ENCODE measurements at regions not wholly inside any gene's neighbourhood (a gene's known extent, or its start where the extent isn't known, plus 50 kb on each side); places are given as distances from the start of the nearest gene placed in this dataset.
"Not testable (repeated sequence)": the region's sequence is repeated elsewhere in the genome, so short reads cannot be mapped to it uniquely, and the experiment has no call there.

DNA sequence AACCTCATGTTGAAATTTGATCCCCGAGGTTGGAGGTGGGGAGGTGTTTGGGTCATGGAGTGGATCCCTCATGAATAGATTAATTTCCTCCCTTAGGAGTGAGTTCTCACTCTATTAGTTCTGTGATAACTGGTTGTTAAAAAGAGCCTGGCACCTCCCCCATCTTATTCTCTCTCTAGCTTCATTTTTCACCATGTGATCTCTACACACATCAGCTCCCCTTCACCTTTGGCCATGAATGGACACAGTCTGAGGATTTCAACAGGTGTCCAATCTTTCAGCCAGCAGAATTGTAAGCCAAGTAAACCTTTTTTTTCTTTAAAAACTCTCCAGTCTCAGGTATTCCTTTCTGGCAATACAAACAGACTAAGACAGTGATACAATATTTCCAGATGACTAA is 602.0 kb upstream of the FAM98A start:
- DNase-seq (ENCODE audit: low spot score), result no peak

DNA sequence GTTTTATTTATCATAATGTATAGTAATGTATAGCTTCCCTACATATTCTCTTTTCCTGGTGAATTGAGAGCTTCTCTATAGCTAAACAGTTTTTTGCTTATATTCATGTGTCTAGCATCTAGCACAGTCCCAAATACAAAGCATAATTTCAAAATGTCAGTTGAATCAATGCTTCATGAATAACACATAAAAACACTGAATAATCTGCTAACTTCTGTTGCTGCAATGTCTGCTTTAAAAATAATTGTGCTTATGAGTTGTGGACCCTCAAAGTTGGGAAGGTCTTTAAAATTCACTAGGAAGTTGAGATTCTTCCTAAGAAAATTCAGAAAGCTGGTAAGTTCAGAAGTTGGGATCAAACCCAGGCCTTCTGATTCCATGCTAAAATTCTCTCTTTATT is 600.9 kb upstream of the FAM98A start:
- DNase-seq (ENCODE audit: low spot score), result no peak

DNA sequence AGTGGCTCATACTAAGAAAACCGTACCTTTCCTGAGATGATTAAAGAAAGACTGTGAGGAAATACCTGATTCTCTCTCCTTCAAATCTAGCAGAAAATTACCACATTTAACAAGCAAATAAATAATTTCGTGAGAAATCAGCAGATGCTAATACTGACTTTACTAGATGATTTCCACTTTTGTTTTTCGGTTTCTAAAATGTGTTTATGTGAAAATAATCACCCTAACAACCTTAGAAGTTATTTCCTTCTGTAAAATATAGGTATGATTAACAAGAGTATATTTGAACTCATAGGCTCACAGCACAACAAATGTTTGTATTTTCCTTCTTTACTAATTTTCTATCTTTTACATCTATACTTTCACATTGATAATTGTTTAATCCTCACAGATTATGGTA is 594.1 kb upstream of the FAM98A start:
- DNase-seq (ENCODE audit: low spot score), result no peak

DNA sequence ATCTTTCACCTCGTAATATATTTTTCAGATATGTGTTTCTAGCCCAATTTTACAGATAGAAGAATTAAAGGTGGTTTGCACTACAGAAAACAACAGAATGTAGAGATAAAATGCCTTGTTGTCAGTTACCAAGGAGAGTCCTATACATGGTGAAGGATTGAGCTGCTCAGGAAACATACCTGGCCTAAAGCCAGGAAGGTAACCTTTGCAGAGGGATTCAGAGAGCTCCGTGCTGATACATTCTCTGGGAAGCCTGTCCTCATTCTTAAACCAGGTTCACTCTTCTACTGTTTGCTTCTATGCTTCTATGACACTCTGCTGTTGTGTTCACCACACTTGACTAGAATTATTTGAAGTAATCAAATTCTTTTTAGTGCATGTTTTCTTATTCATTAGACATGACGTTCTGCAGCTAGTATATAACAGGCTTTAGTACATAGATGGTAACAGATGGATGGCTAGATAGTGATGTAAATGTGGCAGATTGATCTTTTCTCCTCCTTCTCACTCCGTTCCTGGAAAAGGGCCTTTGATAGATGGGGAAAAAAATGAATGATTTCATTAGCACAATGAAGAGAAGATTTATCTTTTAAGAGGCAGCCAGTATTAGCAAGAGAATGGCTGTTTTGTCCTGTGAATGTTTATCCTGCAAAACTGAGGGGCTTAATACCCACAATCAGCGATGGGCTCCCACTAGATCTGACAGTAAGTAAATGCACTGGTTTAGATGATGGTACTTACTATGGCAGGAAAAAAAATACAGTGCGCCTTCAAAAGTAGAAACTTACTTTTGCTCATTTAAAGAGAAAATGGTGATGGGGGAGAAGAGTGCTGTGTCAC is 589.6 kb upstream of the FAM98A start:
- no peak for DNase-seq (ENCODE audit: low spot score)

DNA sequence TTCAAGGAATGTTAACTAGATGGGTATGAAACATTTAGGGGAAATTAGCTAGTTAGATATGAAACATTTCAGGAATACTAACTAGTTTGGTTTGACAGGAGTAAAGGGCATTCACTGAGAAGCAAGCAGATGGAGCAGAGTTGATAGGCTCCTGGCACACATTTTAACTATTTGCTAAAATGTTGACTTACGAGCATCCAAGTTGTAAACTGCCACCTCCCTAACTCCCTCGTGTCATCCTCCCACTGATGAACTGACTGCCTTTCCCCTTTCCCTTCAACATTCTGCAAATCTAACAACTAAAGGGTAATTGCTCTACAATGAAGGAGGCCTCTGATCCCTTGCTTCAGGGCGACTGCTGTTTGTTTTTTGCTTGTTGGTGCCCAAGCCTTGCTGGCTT is 580.4 kb upstream of the FAM98A start:
- DNase-seq (ENCODE audit: low spot score), result no peak

DNA sequence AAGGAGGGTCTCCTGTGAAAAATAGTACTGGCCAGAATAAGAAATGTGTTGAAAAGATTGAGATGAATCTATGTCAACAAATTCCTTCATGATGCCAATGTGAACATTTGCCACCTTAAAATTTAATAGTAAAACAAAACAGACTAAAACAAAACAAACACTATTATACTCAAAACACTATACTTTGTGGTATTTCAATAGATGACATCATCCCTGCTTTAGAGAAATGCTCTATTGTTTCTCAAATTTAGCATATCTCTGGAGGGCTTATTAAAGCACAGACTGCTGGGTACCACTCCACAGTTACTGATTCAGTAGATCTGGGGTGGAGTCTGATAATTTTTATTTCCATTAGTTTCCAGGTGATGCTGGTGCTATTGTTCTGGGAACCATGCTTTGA is 579.4 kb upstream of the FAM98A start:
- DNase-seq (ENCODE audit: low spot score), result no peak

DNA sequence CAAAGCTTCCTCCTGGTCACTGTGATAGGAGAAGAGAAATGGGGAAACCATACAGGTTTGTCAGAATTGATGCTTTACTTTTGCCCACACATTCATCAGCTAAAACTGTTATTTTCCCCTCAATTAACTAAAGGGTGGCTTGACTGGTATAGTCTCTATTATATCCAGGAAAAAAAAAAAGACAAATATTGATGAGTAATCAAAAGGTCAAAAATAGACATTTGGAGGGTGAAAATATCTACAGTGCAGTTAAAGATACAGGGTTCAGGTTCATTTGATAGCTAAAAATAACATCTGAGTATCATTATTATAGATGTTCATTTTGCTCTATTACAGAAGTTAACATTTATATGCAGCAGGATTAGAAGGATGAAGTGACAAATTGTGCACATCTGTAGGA is 577.6 kb upstream of the FAM98A start:
- no peak for DNase-seq (ENCODE audit: low spot score)

DNA sequence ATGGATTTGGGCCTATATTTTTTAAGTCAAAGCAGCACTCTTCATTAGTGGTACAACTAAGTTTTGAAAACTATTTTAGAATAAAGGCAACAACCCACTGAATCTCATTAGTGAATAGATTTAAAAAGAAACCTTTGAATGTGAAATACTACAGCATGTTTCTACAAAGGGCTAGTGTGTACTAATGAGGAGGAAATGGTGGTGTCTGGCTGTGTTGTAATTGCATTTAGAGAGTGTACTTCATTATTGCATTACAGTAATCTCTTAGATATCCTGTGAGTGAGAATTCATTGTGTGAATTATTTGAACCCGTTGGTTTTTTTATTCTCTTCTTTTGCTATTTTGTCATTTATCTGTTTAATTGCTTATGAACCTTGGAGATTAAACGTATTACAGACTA is 575.4 kb upstream of the FAM98A start:
- no peak for DNase-seq (ENCODE audit: low spot score)

DNA sequence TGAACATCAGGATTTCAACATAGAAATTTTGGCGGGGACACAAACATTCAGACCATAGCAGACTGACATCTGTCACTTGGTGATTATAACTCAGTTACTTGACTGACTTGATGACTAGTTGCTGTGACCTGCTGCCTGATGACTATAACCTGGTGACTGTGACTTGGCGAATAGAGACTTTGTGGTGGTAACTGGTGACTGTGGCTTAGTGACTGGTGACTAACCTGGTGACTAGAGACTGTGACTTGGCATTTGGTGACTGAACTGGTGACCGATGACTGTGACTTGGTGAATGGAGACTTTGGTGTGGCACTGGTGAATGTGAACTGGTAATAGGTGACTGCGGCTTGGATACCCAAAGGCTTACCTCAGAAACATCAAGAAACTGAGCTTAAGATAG is 563.1 kb upstream of the FAM98A start:
- DNase-seq (ENCODE audit: low spot score), result no peak

DNA sequence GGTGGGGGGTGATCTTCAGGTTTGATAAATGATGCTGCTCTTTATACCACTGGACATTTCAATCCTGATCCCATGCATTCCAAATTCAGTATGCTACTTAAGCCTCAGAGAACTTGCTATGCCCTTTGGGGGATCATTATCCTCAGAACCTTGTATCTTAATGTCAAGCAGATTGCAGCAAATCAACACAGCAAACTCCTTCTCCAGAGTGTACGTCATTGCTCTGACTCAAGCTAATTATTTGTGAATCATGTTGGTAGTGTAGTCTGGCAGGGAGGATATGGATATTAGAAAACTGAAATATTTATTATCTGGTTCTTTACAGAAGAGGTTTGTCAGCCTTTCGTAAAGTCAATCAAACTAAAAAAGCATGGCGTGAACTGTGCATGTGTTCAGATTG is 562.5 kb upstream of the FAM98A start:
- DNase-seq (ENCODE audit: low spot score), result no peak

DNA sequence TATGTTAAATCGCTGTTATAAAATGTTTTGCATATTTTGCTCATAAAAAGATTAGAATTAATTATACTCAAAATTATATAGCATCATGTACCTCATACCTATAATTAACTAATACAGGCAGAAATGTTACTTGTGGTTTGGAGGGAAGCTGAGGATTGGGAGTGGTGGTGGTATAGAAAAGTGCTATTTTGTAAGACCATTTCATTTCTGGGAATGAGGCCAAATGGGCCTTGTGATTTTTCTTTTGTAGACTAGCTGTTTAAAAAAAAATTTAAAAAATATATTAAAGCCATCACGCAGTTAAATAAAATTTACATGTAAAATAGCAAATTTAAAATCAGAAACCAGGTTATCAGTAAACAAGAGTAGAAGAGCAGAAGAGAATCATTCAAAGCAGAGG is 560.8 kb upstream of the FAM98A start:
- no peak for DNase-seq (ENCODE audit: low spot score)

DNA sequence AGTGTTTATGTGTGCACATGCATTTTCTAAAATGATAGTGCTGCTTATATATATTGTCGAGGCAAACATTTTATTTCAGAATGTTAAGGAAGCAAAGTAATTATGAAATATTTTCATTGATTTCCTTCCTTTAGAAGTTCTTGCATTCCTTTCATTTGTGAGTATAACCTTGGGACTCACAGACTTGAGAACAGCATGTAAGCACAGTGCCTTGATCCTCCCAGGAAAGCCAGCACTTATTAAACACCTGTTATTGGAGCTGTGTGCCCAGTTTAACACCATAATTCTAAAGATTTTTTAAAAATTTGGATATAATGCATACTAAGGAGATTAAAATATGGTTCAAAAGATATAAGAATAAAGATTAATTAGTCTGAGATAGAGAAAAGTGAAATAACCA is 554.4 kb upstream of the FAM98A start:
- no peak for DNase-seq (ENCODE audit: low spot score)

DNA sequence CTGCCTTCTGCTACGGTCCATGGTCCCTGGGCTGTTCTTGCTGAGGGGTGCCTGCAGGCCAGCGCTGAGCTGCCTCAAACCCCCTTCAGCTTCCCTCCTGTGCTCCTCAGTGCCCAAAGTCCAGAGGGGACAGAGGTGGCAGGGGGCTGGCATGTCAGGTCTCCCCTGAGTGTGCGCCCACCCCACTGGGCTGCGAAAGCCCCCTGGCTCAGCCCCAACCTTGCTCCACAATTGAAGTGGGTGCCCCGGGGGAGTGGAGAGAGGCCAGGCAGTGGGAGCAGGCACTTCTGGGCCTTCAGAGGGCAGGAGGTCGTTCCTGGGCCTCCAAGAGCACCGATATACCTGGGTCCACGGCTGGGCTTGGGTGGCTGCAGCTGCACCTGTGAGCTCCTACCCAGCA is 548.7 kb upstream of the FAM98A start:
- DNase-seq (ENCODE audit: low spot score), result no peak

DNA sequence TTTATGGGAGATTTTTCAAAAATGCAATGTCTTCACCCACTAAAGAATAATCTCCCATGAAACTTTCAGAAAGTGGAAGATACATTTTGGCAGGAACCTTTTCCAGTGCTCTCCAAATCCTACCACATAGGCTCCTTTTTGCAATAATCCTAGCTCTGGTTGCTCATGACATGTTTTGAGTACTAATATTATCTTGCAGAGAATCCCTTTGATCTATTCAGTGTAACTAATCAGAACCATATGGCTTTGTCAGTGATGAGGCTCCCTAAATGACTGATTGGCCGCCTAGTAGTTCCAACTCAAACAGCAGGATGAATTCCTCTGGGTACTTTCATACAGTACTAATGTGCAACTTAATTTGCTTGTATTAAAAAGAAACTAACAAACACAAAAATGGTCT is 544.0 kb upstream of the FAM98A start:
- no peak for DNase-seq (ENCODE audit: low spot score)

DNA sequence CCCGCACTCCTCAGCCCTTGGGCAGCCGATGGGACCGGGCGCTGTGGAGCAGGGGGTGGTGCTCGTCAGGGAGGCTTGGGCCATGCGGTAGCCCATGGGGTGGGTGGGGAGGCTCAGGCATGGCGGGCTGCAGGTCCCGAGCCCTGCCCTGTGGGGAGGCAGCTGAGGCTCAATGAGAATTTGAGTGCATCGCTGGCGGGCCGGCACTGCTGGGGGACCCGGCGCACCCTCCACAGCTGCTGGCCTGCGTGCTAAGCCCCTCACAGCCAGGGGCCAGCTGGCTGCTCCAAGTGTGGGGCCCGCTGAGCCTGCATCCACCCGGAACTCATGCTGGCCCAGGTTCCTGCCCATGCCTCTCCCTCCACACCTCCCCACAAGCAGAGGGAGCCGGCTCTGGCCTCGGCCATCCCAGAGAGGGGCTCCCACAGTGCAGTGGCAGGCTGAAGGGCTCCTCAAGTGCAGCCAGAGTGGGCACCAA is 543.5 kb upstream of the FAM98A start:
- DNase-seq (ENCODE audit: low spot score), result not testable (repeated sequence)

DNA sequence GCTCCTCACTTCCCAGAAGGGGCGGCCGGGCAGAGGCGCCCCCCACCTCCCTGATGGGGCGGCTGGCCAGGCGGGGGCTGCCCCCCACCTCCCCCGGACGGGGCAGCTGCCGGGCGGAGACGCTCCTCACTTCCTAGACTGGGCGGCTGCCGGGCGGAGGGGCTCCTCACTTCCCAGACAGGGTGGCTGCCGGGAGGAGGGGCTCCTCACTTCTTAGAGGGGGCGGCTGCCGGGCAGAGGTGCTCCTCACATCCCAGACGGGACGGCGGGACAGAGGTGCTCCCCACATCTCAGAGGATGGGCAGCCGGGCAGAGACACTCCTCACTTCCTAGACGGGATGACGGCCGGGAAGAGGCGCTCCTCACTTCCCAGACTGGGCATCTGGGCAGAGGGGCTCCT is 534.0 kb upstream of the FAM98A start:
- DNase-seq (ENCODE audit: low spot score), result not testable (repeated sequence)

DNA sequence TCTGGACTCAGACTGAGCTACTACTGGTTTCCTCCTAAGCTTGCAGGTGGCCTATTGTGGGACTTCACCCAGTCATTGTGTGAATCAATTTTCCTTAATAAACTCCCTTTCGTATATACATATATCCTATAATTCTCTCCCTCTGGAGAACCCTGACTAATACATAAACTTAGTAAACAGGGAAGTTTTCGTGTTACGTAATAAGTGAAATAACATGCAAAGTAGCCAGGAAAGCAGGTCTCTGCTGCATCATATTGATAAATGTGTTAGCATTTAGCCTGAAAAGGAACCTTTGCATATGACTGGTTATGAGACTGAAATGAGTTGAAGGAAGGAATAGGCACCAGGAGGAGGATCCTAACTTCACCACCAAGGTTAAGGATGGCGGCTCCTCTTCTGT is 527.2 kb upstream of the FAM98A start:
- DNase-seq (ENCODE audit: low spot score), result no peak

DNA sequence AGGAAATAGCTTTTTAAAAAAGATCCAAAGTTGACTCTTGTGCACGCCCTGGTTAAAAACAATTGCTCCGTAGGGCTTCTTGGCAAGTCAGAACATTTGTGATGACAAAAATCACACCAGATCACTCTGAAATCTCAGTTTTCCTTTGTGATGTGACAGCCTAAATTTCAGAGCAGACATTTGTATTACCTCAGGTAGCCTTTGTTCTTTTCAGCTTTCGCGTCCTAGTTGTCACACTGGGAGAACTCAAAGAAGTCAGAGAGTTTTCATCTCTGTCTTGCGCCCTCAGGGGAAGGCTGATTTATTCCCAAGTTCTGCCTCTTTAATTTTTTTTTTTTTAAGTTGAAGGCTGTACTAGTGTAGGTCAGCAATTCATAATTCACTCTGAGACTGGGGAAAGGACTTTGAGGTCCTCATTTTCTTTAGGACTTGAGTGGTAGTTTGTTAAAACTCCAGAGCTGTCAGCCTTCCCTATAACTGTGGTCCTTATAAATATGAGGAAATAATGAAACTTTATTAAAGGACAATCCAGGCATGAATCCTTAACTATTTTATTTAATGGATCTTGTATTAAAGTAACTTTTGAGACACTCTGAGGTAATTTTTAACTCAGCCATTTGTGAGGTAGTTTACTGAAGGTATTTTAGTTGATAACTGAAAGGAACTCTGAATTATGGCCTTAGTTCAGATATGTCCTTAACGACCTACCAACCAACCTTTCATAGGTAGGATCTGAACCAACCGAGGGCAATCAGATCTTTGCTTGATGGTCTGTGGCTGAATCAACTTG is 525.1 kb upstream of the FAM98A start:
- DNase-seq (ENCODE audit: low spot score), result no peak

DNA sequence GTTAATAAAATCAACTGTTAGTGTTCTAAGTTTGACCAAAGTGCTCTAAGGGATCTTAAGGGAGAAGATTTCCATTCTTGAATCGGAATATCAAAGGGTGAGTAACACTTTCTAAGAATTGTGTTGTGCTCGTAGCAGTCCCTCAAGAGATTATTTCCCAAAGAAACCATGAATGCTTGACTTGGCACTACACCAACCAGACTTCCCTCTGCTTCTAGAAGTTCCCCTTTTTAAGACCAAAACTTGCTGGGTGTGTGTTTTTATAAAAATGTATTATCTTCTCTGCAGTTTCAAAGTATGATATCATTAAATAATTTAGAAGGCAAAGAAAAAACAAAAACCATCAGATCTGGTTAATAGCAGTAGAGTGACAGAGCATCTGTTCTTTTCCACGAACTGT is 522.0 kb upstream of the FAM98A start:
- DNase-seq (ENCODE audit: low spot score), result no peak

DNA sequence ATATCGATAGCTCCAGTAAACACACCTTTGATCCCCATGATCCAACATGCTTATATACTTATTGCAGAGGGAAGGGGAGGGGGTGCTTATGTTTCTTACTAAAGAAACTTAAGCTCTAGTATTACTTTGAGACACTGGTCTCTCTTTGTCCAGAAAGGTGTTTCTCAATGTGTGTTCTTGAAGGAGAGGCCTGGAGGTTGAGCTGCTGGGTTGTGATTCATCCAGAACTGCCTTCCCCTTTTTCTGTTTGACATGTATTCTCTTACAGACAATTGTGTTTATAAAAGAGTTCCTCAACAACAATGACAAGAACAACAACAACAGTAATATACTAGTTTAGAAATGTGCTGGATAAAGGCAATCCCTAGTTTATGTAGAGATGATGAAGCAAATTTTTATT is 516.0 kb upstream of the FAM98A start:
- no peak for DNase-seq (ENCODE audit: low spot score)

DNA sequence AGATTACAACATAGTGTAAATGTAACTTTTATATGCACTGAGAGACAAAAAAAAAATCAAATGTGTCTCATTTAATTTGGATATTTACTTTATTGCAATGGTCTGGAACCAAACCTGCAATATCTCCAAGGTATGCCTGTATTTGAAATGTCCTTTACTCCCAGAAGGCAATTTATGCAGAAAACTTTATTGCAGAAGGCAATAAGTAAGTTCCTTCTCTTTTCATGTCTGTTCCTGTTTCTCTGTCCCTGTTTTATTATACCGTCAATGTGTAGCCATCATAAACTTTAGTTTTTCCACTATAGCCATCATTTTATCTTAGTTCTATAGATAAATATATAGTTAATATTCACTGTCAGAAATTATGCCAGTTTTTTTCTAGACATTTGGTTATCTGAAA is 513.1 kb upstream of the FAM98A start:
- DNase-seq (ENCODE audit: low spot score), result no peak

DNA sequence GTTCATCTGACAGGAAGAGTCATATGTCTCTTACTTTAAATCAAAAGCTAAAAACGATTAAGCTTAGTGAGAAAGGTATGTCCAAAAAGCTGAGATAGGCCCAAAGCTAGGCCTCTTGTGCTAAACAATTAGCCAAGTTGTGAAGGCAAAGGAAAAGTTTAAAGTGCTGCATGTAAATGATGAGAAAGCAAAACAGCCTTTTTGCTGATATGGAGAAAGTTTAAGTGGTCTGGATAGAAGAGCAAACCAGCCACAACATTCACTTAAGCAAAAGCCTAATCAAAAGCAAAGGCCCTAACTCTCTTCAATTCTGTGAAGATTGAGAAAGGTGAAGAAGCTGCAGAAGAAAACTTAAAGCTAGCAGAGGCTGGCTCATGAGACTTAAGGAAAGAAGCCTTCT is 511.3 kb upstream of the FAM98A start:
- no peak for DNase-seq (ENCODE audit: low spot score)

DNA sequence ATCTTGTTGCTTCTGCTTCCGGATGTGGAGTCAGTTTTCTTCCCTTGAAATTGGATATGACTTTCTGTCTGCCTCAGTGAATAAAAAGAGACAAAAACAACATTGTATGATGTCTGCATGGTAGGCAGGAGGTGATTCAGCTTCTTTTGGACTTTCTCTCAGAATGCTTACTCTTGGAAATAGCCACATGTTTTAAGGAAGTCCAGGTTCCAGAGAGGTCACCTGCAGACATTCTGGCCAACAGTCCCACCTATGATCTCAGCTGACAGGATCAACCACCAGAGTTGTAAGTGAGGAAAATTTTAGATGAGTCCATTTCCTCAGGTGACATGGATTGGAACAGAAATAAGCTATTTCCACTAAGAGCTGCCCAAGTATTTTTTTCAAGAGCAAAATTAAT is 508.7 kb upstream of the FAM98A start:
- DNase-seq (ENCODE audit: low spot score), result no peak
